GM12873 (cell line): ENCODE measurements at regions not wholly inside any gene's neighbourhood (a gene's known extent, or its start where the extent isn't known, plus 50 kb on each side); places are given as distances from the start of the nearest gene placed in this dataset.

Experiments used
- TF ChIP-seq, protein P1 (sequence below): IDR thresholded peaks from 2 replicates; pipeline ENCODE4 v1.5.1; 2012; ENCODE audit warnings: low read depth, mild to moderate bottlenecking, moderate library complexity, low read length, control low read depth; ENCODE audit not compliant: insufficient read depth; ENCODE audit errors: missing control alignments

DNA sequence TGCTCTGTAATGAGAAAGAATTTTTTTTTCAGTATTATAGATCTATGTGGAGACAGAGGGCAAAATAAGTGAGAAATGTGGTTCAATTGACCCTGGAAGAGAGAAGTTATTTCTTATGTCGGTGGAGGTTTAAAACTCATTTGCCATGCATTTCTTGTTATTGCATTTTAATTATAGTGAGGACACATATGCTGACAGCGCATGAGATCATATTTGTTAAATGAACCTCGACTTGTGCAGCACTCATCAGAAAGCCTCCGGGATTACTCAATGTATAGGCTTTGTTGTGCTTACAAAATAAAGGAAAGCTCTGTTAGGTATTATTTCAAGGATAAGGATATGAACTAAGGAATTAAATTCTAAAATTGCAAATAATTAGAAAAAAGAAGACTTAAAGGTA is 915.1 kb upstream of the MAP3K7 start:
- TF ChIP-seq, protein P1, sequence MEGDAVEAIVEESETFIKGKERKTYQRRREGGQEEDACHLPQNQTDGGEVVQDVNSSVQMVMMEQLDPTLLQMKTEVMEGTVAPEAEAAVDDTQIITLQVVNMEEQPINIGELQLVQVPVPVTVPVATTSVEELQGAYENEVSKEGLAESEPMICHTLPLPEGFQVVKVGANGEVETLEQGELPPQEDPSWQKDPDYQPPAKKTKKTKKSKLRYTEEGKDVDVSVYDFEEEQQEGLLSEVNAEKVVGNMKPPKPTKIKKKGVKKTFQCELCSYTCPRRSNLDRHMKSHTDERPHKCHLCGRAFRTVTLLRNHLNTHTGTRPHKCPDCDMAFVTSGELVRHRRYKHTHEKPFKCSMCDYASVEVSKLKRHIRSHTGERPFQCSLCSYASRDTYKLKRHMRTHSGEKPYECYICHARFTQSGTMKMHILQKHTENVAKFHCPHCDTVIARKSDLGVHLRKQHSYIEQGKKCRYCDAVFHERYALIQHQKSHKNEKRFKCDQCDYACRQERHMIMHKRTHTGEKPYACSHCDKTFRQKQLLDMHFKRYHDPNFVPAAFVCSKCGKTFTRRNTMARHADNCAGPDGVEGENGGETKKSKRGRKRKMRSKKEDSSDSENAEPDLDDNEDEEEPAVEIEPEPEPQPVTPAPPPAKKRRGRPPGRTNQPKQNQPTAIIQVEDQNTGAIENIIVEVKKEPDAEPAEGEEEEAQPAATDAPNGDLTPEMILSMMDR, result no peak

DNA sequence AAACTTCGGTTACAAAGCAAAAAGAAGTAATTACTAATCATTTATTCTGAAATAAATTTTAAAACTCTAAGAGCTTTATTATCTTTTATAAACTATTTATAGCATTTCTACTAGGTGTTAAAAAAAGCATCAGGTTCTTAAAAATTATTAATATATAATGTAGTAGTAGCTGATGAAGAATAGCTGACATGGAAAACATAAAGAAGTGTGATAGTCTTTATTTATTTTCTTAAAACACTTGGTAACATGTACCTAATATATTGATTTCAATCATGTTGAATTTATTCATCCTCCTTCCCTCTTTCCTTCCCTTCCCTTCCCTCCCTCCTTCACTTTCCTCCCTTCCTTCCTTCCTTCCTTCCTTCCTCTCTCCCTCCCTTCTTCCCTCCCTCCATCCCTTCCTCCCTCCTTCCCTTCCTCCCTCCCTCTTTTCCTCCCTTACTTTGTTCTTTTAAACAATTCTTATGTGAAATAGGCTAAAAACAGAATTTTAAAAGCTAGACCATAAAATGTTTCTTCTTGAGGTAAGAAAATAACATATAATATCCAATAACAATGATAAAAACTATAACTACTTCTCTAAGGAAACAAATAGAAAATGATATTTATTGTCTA is 913.9 kb upstream of the MAP3K7 start:
- TF ChIP-seq, protein P1, result no peak

GRCh38 chr6:91498576-91498975 is 911.7 kb upstream of the MAP3K7 start:
- TF ChIP-seq, protein P1, result no peak

- TF ChIP-seq, protein P1, result no peak
Measured at GRCh38 chr6:91497770-91498169, 910.9 kb upstream of the MAP3K7 start.

DNA sequence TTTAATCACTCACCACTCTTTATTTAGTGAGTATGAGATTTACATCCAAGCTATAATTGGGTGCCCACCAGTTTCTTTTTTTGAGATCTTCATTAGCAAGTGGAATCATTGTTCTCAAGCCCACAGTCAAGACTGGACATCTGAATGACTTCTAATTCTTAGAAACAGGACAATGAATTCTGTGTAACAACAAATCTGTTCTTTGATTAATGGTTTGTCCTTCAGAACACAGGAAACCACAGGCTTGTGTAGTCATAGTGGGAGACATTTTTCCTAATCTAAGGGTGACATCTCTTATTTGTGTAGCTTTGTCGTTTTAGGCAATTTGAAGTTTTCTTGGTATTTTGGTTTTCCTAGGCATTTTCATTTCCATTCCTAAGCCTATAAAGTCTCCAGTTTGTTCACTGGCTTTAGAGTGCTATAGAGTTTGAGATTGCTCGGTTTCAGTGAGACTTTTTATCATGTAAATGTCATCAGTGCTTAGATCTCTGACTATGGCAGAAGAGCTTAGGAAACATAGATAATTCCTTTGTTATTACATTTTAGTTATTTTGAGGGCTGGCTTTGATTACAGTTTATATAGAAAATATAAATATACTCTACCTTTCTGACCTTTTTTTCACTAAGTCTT is 903.9 kb upstream of the MAP3K7 start:
- TF ChIP-seq, protein P1, result no peak

DNA sequence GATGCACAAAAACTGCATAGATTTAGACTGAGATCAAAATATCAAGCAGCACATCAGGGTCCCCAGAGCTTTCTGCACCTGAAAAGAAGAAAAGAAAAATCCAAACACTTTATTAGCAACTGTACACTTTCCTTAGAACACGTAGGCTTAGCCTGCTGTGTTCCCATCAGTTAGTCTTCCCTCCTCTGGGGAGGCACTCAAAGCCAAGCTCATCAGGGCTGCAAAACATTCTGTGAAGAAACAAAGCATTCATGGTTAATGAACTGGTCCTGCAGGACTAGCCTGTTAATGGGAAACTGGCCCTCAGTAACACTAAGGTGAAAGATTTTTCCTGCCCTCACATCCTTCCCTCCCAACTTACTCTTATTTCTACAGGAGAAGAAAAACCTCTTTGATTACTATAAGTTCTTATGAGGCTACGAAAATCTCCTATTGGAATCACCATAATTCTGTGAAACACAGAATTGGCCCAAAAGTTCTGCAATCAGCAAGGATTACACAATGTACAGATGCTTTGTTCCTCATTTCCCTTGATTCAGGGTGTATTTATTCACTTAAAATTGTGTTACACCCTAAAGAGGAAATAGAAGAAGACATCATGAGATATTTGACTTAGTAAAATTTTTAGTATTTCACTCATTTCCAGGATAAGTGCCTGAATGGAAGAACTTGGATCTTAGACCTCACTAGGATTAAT is 901.0 kb upstream of the MAP3K7 start:
- TF ChIP-seq, protein P1, result no peak

DNA sequence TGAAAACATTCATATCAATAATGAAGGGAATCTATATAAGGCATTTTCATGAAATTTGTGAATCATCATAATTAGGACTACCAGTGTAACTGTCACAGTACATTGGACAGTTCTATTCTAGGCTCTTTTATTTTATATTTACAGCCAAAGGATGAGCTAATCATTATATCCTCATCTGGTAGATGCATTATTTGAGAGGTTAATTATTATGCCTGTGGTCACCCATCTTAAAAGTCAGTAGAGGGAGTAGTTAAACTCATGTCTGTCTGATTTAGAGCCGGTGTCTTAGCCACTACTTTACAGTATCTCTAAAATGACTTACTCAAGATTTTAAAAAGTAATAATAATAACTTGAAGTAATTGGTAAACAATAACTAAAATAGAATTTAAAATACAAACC is 899.3 kb upstream of the MAP3K7 start:
- TF ChIP-seq, protein P1, result no peak
